HAP-1 (cell line): ENCODE measurements at regions not wholly inside any gene's neighbourhood (a gene's known extent, or its start where the extent isn't known, plus 50 kb on each side); places are given as distances from the start of the nearest gene placed in this dataset.
A peak's percentile ranks its signal among the peaks of the same experiment; 100 is the strongest.

Experiments
- DNase-seq, 2 experiments: peaks; one replicate each; pipeline ENCODE4 v3.0.0-alpha.2; 2016 to 2020; ENCODE audit warnings: low spot score in 2 of 2
- H3K27me3 ChIP-seq: fragments of 250-450 bp; sonication (Bioruptor Pico); 2 replicates; pipeline ENCODE4 v1.5.1; 2020; ENCODE audit warnings: low read depth, mild to moderate bottlenecking, moderate library complexity
- H3K36me3 ChIP-seq: fragments of 250-450 bp; sonication (Bioruptor Pico); replicated peaks from 2 replicates; pipeline ENCODE4 v1.5.1; 2020; ENCODE audit warnings: mild to moderate bottlenecking
- H3K4me1 ChIP-seq: fragments of 250-450 bp; sonication (Bioruptor Pico); 2 replicates; pipeline ENCODE4 v1.5.1; 2020; ENCODE audit warnings: mild to moderate bottlenecking
- H3K4me3 ChIP-seq: fragments of 250-450 bp; sonication (Bioruptor Pico); 2 replicates; pipeline ENCODE4 v1.5.1; 2020; ENCODE audit warnings: mild to moderate bottlenecking, moderate library complexity
- H3K9me3 ChIP-seq: fragments of 250-450 bp; sonication (Bioruptor Pico); 2 replicates; pipeline ENCODE4 v1.5.1; 2020; ENCODE audit warnings: mild to moderate bottlenecking, moderate library complexity
- in situ Hi-C: fragments of 300-500 bp; cut with MboI; formaldehyde crosslinking; loops from 3 replicates; pipeline ENCODE4 v1.14.3; 2020; ENCODE audit warnings: low sequenced_read_pairs, inconsistent platforms, mixed read lengths

DNA sequence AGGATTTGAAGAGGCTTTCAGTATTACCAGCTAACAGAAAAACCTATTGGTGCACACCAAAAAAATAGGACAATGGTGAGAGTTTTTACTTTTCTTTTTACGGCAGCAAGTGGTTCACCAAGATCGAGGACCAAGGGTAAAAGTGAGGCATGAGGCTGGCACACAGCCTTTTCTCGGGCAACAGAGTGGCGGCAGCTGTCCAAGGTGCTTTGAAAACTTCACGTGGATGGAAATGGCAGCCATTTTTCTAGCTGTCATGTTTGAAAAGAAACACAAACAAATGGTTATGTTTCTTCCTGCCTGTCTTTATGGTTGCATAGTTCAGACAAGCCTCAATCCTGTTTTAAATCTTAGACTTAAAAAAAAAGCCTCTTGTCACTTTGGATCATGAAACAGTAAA, 812.5 kb upstream of the CHAC2 start:
- in situ Hi-C loops, result no loop called here
- no peaks in the 10 kb centered on the region for H3K36me3 ChIP-seq
- no peaks in the 10 kb centered on the region for H3K9me3 ChIP-seq
- H3K4me1 ChIP-seq, result no peaks in the 10 kb centered on the region
- H3K4me3 ChIP-seq, result no peak overlapping the region
- H3K27me3 ChIP-seq, result no peaks in the 10 kb centered on the region
- no peak for DNase-seq

DNA sequence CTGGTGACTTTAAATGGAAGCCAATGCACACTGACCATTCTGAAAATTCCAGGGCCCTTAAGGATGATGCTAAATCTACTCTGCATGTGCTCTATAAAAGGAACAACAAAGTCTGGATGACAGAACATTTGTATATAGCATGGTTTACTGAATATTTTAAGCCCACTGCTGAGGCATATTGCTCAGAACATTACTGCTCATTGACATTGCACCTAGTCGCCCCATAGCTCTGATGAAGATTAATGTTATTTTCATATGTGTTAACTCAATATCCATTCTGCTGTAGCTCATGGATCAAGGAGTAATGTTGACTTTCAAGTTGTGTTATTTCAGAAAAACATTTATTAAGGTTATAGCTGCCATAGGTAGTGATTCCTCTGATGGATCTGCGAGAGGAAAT, 827.5 kb upstream of the CHAC2 start:
- in situ Hi-C loops, result no loop called here
- no peaks in the 10 kb centered on the region for H3K4me1 ChIP-seq
- no peak overlapping the region for H3K4me3 ChIP-seq
- H3K27me3 ChIP-seq, result no peaks in the 10 kb centered on the region
- no peaks in the 10 kb centered on the region for H3K36me3 ChIP-seq
- no peaks in the 10 kb centered on the region for H3K9me3 ChIP-seq
- no peak for DNase-seq

DNA sequence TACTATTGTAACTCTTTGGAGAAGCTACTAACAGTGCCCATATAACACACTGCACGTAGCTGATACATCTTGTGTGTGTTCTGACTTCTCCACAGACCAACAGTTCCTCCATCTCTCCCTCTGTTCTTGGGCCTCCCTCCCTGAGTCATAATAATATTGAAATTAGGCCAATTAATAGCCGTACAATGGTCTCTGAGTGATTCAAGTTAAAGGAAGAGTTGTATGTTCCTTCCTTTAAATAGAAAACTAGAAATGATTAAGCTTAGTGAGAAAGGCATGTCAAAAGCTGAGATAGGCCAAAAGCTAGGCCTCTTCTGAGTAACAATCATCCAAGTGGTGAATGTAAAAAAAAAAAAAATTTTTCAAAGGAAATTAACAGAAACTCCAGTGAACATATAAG, 828.4 kb upstream of the CHAC2 start:
- Histone ChIP-seq H3K36me3 (no peaks in the 10 kb centered on the region), H3K4me3 (no peak overlapping the region), H3K9me3 (no peaks in the 10 kb centered on the region), H3K4me1 (no peaks in the 10 kb centered on the region), H3K27me3 (no peaks in the 10 kb centered on the region)
- DNase-seq, result no peak
- in situ Hi-C loops, result no loop called here

DNA sequence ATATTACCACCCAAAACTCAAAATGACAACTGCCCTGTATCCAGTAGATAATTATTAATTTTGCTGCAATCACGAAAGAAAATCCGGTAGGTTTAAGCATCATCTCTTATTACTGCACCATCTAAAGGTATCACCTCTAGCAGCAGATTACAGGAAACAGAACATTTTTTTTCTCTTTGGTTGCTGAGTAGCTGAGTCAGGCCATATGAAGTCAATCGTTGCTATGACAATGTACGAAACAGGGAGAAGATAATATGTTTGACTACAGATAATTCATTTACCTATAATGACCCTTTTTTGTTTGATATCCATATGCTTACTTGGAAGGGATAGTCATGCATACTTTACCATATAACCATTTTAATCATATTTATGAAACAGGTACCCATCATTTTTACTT, 831.6 kb upstream of the CHAC2 start:
- no peaks in the 10 kb centered on the region for H3K36me3 ChIP-seq
- no peaks in the 10 kb centered on the region for H3K9me3 ChIP-seq
- no peaks in the 10 kb centered on the region for H3K27me3 ChIP-seq
- in situ Hi-C loops, result no loop called here
- H3K4me1 ChIP-seq, result no peaks in the 10 kb centered on the region
- DNase-seq, result no peak
- H3K4me3 ChIP-seq, result no peak overlapping the region

DNA sequence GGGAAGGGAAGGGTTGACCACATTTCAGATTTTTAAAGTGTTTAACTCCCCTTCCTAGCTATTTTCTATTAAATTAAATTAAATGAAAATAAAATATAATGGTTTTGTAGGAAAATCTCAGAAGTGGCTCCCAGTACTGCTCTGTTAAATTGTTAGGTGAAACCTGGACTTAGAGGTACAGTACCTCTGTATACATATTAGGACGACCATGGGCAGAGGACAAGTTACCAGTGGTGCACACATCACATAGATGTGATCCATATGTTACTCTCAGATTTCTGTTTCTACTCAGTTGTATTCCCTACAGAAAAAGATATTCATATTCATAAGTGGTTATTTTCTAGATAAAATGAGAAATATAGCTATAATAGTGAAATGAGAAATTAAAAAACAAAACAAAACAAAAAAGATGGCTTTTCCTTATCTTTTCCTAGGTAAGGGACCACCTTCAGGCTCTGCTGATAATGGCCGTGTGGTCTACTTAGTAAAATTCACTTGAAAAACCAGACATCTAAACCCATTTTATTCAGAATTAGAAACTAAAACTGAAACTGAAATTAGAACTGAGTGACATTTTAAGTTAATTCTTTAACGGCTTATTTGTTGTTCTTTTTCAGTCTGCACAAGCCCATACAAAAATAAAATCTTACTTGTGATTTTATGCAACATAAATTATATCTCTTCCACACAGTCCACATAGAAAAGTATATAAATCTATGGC, 832.5 kb upstream of the CHAC2 start:
- in situ Hi-C loops, result no loop called here

DNA sequence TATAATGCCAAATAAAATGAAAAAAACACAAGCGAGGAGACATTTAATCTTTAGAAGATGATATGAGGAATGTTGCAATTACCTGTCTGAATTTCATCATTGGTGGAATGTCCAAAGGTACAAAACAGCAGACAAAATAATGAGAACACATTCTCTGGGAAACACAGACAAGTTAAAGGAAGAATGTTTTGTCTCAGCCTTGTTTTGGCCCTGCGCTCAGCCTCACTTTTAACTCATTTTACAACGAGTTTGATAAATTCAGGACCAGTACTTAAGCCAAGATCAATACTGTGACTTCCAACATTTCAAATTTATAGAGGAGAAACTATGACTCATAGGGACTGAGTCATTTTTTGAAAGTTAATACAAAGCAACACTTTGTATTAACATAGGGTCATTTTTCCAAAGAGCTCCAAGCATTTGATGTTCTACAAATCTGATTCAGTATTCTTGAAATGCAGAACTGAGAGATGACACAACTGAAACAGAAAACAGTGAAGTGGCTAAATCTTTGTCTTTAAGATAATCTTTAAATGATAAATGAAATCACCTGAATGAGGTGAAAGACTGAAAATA, 833.2 kb upstream of the CHAC2 start:
- DNase-seq, result no peak
- in situ Hi-C loops, result no loop called here
- no peak overlapping the region for H3K4me3 ChIP-seq

More for the DNA sequence above, 832.5 kb upstream of the CHAC2 start:
- Histone ChIP-seq H3K4me3 (no peak overlapping the region), H3K36me3 (no peaks in the 10 kb centered on the region), H3K27me3 (no peaks in the 10 kb centered on the region), H3K9me3 (no peaks in the 10 kb centered on the region), H3K4me1 (no peaks in the 10 kb centered on the region)
- DNase-seq, result no peak

DNA sequence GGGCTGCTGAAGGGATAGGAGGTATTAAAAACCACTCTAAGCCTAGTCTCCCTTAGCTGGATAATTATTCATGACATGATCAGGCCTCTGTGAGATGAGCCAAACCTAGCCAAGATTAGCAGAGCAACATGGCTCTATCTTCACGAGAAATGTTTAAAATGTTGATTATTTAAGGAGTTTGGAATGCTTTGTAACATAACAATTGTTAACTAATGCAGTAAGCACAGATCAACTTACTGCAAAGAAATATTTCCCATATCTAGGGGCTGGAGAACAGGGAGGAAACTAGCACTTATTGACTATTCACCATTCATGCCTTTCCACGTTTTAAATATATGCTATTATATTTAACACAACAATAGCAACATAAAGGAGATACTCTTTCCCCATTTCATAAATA, 833.7 kb upstream of the CHAC2 start:
- H3K27me3 ChIP-seq, result no peaks in the 10 kb centered on the region
- no peak overlapping the region for H3K4me3 ChIP-seq
- in situ Hi-C loops, result no loop called here

More for the DNA sequence above, 833.2 kb upstream of the CHAC2 start:
- Histone ChIP-seq H3K27me3 (no peaks in the 10 kb centered on the region), H3K4me1 (no peaks in the 10 kb centered on the region), H3K9me3 (no peaks in the 10 kb centered on the region), H3K36me3 (no peaks in the 10 kb centered on the region)

DNA sequence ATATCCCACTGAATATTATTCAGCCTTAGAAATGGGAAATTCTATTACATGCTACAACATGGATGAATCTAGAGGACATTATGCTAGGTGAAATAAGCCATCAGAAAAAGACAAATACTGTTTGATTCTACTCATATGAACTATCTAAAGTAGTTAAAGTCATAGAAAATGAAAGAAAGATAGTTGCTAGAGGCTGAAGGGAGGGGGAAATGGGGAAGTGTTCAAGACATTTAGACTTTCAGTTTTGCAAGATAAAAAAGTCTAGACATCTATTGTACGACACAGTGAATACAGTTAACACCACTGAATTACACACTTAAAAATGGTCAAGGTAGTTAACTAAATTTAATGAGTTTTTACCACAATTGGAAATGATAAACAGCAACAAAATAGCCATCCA, 835.9 kb upstream of the CHAC2 start:
- DNase-seq, result no peak
- in situ Hi-C loops, result no loop called here
- H3K27me3 ChIP-seq, result no peaks in the 10 kb centered on the region
- H3K9me3 ChIP-seq, result no peaks in the 10 kb centered on the region
- H3K4me1 ChIP-seq, result no peaks in the 10 kb centered on the region
- no peak overlapping the region for H3K4me3 ChIP-seq
- H3K36me3 ChIP-seq, result no peaks in the 10 kb centered on the region

More for the DNA sequence above, 833.7 kb upstream of the CHAC2 start:
- Histone ChIP-seq H3K9me3 (no peaks in the 10 kb centered on the region), H3K4me1 (no peaks in the 10 kb centered on the region), H3K36me3 (no peaks in the 10 kb centered on the region)
- DNase-seq, result peak in 1 of 2 experiments; percentile 4

DNA sequence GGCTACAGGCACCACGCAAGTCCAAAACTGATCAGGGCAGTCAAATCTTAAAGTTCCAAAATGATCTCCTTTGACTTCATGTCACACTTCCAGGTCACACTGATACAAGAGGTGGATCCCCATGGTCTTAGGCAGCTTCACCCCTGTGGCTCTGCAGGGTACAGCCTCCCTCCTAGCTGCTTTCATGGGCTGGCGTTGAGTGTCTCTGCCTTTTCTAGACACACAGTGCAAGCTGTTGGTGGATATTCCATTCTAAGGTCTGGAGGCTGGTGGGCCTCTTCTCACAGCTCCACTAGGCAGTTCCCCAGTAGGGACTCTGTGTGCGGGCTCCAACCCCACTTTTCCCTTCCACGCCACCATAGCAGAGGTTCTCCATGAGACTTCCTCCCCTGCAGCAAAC, 838.2 kb upstream of the CHAC2 start:
- Histone ChIP-seq H3K4me3 (no peak overlapping the region), H3K4me1 (no peaks in the 10 kb centered on the region), H3K36me3 (no peaks in the 10 kb centered on the region), H3K27me3 (no peaks in the 10 kb centered on the region), H3K9me3 (no peaks in the 10 kb centered on the region)
- DNase-seq, result no peak
- in situ Hi-C loops, result no loop called here

DNA sequence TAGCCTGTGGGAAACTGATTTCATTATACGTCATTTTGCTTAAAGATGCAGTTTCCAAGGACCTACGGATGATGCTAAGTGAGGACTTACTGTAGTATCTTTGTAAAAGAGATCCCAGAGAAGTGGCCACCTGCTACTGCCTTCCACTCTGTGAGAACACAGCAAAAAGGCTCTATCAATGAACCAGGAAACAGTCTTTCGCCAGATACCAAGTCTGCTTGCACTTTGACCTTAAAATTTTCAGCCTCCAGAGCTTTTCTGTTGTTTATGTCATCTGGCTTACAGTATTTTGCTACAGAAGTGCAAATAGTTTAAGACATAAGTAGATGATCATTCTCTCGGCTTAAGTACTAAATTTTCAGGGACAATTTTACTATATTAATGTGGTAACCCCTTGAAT, 847.9 kb upstream of the CHAC2 start:
- in situ Hi-C loops, result no loop called here

DNA sequence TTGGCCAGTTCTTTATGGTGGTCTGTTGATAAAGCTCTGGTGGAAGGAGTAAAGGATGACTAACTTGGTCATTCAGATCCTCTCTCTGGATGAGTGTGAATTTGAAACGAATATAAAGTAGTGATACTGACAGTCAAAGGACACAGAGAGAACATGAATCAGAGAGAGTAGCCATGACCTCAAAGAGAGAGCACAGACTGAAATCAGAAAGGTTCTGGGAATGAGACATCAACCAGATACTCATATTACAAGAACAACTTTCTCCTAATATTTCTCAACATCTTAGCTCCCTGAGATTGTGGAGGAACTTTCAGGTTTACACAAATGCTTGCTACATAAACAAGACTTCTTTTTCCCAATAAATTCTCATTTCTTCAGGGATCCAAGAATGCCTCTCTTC, 849.1 kb upstream of the CHAC2 start:
- H3K4me1 ChIP-seq, result no peaks in the 10 kb centered on the region
- H3K9me3 ChIP-seq, result no peaks in the 10 kb centered on the region
- in situ Hi-C loops, result no loop called here
- no peak for DNase-seq
- H3K27me3 ChIP-seq, result no peaks in the 10 kb centered on the region
- H3K36me3 ChIP-seq, result no peaks in the 10 kb centered on the region
- no peak overlapping the region for H3K4me3 ChIP-seq

More for the DNA sequence above, 847.9 kb upstream of the CHAC2 start:
- no peaks in the 10 kb centered on the region for H3K9me3 ChIP-seq
- H3K27me3 ChIP-seq, result no peaks in the 10 kb centered on the region
- H3K4me1 ChIP-seq, result no peaks in the 10 kb centered on the region
- no peak overlapping the region for H3K4me3 ChIP-seq
- DNase-seq, result no peak
- no peaks in the 10 kb centered on the region for H3K36me3 ChIP-seq

DNA sequence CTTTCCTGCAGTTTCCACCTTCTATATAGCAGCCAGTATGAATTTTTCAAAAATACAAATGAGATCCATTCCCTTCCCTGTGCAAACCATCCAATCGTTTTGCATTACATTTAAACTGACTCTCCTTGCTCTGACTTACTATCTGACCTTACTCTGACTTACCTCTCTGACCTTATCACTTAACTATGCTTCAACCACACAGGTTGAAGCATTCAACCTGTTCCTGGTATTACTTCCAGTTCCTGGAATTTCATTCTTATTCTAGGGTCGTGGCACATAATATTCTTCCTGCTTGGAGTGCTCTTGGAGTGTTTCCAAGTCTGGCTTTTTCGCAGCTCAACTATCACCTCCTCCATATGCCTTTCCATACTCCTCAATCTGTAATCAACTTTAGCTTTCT, 850.6 kb upstream of the CHAC2 start:
- H3K4me1 ChIP-seq, result no peaks in the 10 kb centered on the region
- H3K9me3 ChIP-seq, result no peaks in the 10 kb centered on the region
- no peaks in the 10 kb centered on the region for H3K27me3 ChIP-seq
- in situ Hi-C loops, result no loop called here
- H3K4me3 ChIP-seq, result no peak overlapping the region
- H3K36me3 ChIP-seq, result no peaks in the 10 kb centered on the region
- DNase-seq, result no peak

DNA sequence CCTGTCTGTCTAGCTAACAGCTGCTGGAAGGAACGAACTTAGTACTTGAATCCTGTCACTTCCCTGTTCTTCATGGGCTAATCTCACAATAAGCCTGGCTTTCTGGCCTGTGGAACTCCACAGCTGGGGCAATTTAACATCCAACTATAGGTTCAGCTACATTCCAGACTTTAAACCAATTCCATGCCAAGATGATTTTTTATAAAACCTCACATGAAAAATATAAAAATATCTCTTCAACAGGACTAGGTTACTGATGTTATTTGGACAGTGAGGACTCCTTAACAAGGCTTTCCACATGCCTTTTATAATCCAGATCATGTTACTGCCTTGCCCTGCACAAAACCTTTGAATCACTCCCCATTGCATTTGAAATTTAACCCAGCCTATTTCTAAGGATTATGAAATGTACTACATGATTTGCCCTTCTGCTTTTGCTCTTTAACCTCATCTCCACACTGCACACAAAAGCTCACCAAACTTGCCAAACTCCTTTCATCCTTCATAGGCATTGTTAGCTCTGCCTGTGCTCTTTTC, 863.2 kb upstream of the CHAC2 start:
- Histone ChIP-seq H3K4me3 (no peak overlapping the region), H3K27me3 (no peaks in the 10 kb centered on the region), H3K9me3 (no peaks in the 10 kb centered on the region), H3K36me3 (no peaks in the 10 kb centered on the region), H3K4me1 (no peaks in the 10 kb centered on the region)
- no peak for DNase-seq
- in situ Hi-C loops, result no loop called here

DNA sequence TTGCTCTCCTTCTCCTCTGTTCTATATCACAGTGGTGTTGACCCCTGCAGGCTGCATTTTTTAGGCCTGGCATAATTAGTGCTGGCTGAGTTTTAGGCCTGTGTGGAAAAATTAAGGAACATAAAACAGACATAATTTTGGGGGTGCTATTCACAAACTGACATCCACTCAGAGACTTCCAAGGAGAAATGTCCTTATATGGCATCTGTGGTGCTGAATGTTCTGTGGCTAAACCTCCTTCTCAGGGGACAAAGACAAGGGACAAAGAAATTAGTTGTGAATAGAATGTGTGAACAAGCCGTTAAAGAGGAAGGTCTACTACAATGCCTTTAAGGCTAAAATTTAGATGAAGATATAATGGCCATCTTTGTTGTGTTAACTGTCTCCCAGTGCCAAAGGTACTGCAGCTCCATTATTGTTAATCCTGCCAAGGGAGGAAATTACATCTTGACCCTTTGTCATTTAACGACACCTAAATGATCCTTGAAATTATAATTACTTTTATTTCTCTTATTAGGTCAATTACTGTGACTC, 870.0 kb upstream of the CHAC2 start:
- in situ Hi-C loops, result no loop called here

More for the DNA sequence above, 870.0 kb upstream of the CHAC2 start:
- Histone ChIP-seq H3K4me3 (no peak overlapping the region), H3K4me1 (no peaks in the 10 kb centered on the region), H3K27me3 (no peaks in the 10 kb centered on the region), H3K9me3 (no peaks in the 10 kb centered on the region), H3K36me3 (no peaks in the 10 kb centered on the region)
- DNase-seq, result no peak
